AG20443 (cell line): ENCODE measurements at regions not wholly inside any gene's neighbourhood (a gene's known extent, or its start where the extent isn't known, plus 50 kb on each side); places are given as distances from the start of the nearest gene placed in this dataset.
A peak's percentile ranks its signal among the peaks of the same experiment; 100 is the strongest.
"Not testable (repeated sequence)": the region's sequence is repeated elsewhere in the genome, so short reads cannot be mapped to it uniquely, and the experiment has no call there.

Experiments used
- DNase-seq: peaks from one replicate; pipeline ENCODE4 v3.0.0; 2012; ENCODE audit warnings: low spot score, mixed read lengths

- no peak for DNase-seq
Measured at GRCh38 chr13:50156561-50157127, 141.4 kb downstream of the KCNRG start.

GRCh38 chr13:50158385-50159165, 143.3 kb downstream of the KCNRG start:
- no peak for DNase-seq

DNA sequence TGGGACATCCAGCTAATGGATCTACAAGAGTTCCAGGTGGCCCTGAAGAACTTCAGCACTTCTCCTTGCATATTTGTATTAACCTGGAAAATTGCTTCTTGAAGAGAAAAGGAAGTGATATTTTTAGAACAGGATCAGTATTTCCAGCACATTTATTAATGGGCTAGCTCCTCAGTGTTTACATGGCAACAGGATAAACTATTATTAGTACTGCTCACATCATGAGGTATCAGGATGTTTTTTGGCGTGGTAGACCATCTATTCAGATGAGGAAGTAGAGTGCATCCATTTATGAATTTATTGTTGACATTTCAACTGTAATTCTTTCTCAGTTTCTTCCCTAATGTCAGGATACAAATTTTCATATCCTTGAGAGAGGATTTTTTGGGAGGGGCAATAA, 144.4 kb downstream of the KCNRG start:
- no peak for DNase-seq

GRCh38 chr13:50161052-50161451, 145.8 kb downstream of the KCNRG start:
- DNase-seq, result peak; percentile 22

DNA sequence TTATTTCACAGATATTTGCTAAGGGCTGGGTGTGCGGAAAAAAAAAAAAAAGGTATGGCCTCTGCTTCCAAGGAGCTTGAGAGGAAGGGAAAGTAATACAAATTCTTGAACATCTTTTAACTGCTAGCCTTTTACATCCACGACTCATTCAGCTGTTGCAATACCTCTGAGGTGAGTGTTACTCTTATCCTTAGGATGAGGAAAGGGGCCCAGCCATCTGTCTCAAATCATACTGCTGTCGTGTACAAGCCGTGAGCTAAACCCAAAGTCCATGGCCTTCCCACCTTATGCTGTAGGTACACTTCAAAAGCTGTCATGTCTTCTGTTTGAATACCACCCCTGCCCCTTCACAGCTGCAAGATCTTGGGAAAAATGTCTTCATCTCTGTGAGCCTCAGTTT, 146.8 kb downstream of the KCNRG start:
- no peak for DNase-seq

- no peak for DNase-seq
Measured at GRCh38 chr13:50162567-50162966, 147.3 kb downstream of the KCNRG start.

- no peak for DNase-seq
Measured at GRCh38 chr13:50167224-50167947, 152.1 kb downstream of the KCNRG start.

GRCh38 chr13:50167967-50168366, 152.7 kb downstream of the KCNRG start:
- DNase-seq, result no peak

- DNase-seq, result no peak
Measured at GRCh38 chr13:50168786-50169185, 153.5 kb downstream of the KCNRG start.

DNA sequence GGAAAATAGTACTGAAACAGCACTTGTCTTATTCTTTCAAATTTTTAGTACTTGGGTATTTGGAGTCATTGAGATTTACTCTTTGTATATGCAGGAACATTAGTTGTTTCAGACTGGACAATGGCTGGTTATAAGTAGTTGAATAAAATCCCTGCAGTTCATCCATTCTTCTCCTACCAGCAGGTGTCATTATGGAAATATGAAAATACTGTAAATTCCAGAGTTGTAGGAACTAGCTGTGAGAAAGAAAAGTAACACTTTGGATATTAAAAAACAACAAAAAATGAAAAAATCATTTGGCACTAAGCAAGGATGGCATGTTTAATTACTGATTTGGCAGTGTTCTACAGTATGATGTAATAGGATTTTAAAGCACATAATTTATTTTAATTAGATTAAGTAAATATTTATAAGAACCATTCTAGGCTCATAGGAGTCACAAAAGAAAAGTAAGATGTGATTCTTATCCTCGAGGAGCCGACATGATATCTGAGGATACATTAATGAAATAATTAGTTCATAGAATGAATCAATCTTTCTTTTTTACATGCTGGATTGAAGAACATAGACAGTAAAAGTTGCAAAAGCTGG, 155.3 kb downstream of the KCNRG start:
- peak; percentile 24 for DNase-seq

DNA sequence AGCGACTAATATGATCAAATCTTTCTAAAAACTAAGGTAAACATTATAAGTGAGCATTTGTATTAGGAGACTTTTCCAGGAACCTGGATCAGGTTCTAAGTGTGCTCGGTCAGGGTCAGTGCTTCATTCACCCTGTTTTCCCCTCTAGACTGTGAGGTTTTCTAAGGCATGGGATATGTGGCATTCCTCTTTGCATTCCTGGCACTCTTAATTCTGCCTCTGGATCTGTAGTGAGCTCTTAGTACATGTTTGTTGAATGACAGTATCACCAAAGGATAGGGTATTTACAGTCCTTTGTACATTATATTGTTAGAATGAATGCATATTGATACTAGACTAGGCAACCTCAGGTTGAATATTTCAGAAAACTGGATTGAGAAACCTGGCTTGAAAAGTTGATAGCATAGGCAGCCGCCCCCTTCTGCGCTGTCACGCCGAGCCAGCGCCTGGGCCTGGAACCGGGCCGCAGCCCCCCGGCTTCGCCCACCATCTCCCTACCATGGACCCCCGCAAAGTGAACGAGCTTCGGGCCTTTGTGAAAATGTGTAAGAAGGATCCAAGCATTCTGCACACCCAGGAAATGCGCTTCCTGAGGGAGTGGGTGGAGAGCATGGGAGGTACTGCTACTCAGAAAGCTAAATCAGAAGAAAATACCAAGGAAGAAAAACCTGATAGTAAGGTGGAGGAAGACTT, 156.5 kb downstream of the KCNRG start:
- DNase-seq, result no peak

DNA sequence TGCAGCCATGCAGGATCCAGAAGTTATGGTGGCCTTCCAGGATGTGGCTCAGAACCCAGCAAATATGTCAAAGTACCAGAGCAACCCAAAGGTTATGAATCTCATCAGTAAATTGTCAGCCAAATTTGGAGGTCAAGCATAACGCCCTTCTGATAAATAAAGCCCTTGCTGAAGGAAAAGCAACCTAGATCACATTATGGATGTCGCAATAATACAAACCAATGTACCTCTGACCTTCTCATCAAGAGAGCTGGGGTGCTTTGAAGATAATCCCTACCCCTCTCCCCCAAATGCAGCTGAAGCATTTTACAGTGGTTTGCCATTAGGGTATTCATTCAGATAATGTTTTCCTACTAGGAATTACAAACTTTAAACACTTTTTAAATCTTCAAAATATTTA, 157.8 kb downstream of the KCNRG start:
- not testable (repeated sequence) for DNase-seq

GRCh38 chr13:50174630-50175029, 159.4 kb downstream of the KCNRG start:
- no peak for DNase-seq

- no peak for DNase-seq
Measured at GRCh38 chr13:50179977-50180376, 164.7 kb downstream of the KCNRG start.

DNA sequence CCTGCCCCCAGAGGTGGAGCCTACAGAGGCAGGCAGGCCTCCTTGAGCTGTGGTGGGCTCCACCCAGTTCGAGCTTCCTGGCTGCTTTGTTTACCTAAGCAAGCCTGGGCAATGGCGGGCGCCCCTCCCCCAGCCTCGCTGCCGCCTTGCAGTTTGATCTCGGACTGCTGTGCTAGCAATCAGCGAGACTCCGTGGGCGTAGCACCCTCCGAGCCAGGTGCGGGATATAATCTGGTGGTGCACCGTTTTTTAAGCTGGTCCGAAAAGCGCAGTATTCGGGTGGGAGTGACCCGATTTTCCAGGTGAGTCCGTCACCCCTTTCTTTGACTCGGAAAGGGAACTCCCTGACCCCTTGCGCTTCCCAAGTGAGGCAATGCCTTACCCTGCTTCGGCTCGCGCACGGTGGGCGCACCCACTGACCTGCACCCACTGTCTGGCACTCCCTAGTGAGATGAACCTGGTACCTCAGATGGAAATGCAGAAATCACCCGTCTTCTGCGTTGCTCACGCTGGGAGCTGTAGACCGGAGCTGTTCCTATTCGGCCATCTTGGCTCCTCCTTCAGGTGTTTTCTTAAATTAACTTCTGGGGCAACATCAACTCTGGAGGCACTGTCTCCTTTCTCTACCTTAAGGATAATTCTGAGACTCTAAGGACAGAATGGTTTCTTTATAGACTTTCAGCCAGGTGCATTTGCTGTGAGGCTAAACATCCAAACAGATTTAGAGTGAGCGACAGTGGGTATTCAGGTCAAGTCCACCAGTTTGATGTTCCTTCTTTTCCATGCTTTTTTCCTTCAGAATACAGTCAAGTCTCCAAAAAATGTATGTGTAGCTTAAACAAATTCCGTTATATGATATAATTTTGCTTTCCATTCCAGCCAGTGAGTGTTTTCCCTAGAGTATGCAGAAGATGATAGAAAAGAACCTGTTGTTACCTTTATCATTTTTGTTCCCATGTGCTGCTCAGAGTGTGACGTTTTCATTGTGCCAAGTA, 170.8 kb downstream of the KCNRG start:
- not testable (repeated sequence) for DNase-seq

GRCh38 chr13:50187352-50188029, 172.2 kb downstream of the KCNRG start:
- no peak for DNase-seq

GRCh38 chr13:50188696-50189095, 173.5 kb downstream of the KCNRG start:
- DNase-seq, result no peak

GRCh38 chr13:50189450-50189849, 174.2 kb downstream of the KCNRG start:
- DNase-seq, result no peak

- no peak for DNase-seq
Measured at GRCh38 chr13:50191004-50191403, 175.8 kb downstream of the KCNRG start.

- no peak for DNase-seq
Measured at GRCh38 chr13:50192272-50192813, 177.1 kb downstream of the KCNRG start.
